ENCODE measurements at regions not wholly inside any gene's neighbourhood (a gene's known extent, or its start where the extent isn't known, plus 50 kb on each side); places are given as distances from the start of the nearest gene placed in this dataset.

DNA sequence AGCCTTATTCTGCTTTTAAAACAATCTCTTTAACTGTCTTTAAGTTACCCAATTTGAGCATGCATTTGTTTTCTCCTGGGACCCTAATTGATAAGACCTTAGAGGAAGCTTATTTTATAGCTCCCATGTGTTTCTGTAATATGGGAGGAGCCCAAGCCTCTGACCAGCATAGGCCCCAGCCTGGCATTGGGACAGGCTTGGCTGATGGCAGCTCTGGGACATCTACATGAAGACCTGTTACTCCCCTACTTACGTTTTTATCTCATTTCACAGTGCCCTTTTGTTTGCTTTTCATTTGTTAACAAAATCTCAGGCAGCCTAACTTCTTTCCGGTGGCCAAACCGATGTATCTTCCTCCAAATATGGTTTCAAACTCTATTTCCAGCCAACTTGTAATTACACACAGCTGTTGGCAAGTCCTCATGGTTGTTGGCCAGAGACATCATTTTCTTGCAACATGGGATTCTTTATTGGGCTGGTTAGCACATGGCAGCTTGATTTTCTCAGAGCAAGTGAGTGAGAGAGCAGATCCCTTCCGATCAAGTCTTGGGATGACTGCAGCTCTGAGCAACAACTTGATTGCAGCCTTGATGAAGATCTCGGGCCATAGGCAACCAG is 1117.5 kb downstream of the AACS start:
- H3K4me1 ChIP-seq (ENCODE audit: control insufficient read depth in 2 of 2, insufficient read depth in 2 of 2, low read length in 2 of 2), result no peaks in the 10 kb centered on the region
- peaks cover 0 to 5% of the 10 kb centered on the region in 2 donors for H3K9me3 ChIP-seq (ENCODE audit: control insufficient read depth in 2 of 2, insufficient read depth in 1 of 2, low read length in 1 of 2)
- no peak overlapping the region for H3K27ac ChIP-seq (ENCODE audit: low read depth in 1 of 2, low read length in 1 of 2)
- 87% methylated on average over 5 of the region's 5 CpGs for WGBS
- H3K4me3 ChIP-seq (ENCODE audit: low read length in 2 of 2), result no peak overlapping the region
- H3K27me3 ChIP-seq (ENCODE audit: control insufficient read depth in 2 of 2, insufficient read depth in 1 of 2, low read length in 1 of 2), result no peaks in the 10 kb centered on the region
- H3K36me3 ChIP-seq (ENCODE audit: control insufficient read depth in 2 of 2, insufficient read depth in 2 of 2, low read length in 1 of 2), result no peaks in the 10 kb centered on the region
- no peak for DNase-seq (ENCODE audit: low read depth in 6 of 9, low spot score in 9 of 9)

DNA sequence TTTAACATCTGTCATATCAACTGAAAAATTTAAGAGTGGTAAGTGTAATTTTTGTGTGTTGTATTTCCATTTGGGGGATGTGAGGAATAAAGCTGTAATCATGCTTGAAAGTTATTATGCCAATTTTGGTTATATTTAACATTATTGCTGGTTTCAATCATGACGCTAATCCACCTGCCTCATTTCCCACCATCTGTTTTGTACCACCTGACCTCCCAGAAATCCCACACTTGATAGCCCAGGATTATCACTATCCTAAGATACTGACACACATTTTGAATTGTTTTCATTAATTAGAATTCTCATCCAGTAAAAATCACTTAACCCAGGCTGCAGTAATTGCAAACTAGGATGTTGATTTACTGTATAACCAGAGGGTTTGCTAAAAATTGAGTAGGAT is 1119.8 kb downstream of the AACS start:
- no peak for DNase-seq (ENCODE audit: low read depth in 6 of 9, low spot score in 9 of 9)

DNA sequence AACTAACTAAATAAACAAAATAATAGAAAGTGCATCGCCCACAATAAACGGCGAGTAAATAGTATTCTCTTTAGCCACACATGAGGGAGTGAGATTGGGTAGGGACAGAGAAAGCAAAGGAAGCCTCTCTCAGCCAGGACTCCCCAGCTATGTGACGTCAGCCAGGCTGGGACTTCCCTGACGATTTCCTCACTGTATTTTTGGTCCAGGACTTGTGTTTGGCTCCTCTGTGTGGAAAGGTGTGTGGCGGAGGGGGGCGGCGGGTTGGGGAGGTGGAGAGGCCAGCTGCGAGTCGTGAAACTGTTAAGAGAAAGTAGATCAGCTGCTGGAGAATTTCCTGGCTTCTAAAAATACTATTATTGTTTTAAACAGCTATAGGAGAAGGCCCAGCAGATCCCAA is 1124.6 kb downstream of the AACS start:
- H3K36me3 ChIP-seq (ENCODE audit: control insufficient read depth in 2 of 2, insufficient read depth in 2 of 2, low read length in 1 of 2), result no peaks in the 10 kb centered on the region
- H3K4me3 ChIP-seq (ENCODE audit: low read length in 2 of 2), result no peak overlapping the region
- H3K27me3 ChIP-seq (ENCODE audit: control insufficient read depth in 2 of 2, insufficient read depth in 1 of 2, low read length in 1 of 2), result peaks cover 4 to 20% of the 10 kb centered on the region in 2 donors
- DNase-seq (ENCODE audit: low read depth in 6 of 9, low spot score in 9 of 9), result no peak
- H3K4me1 ChIP-seq (ENCODE audit: control insufficient read depth in 2 of 2, insufficient read depth in 2 of 2, low read length in 2 of 2), result no peaks in the 10 kb centered on the region
- H3K9me3 ChIP-seq (ENCODE audit: control insufficient read depth in 2 of 2, insufficient read depth in 1 of 2, low read length in 1 of 2), result peaks cover 0 to 2% of the 10 kb centered on the region in 2 donors
- WGBS, result 57% methylated on average over 10 of the region's 10 CpGs
- no peak overlapping the region for H3K27ac ChIP-seq (ENCODE audit: low read depth in 1 of 2, low read length in 1 of 2)

More for the DNA sequence above, 1119.8 kb downstream of the AACS start:
- H3K4me3 ChIP-seq (ENCODE audit: low read length in 2 of 2), result no peak overlapping the region
- H3K27me3 ChIP-seq (ENCODE audit: control insufficient read depth in 2 of 2, insufficient read depth in 1 of 2, low read length in 1 of 2), result no peaks in the 10 kb centered on the region
- no peak overlapping the region for H3K27ac ChIP-seq (ENCODE audit: low read depth in 1 of 2, low read length in 1 of 2)
- peaks cover 0 to 5% of the 10 kb centered on the region in 2 donors for H3K9me3 ChIP-seq (ENCODE audit: control insufficient read depth in 2 of 2, insufficient read depth in 1 of 2, low read length in 1 of 2)
- no peaks in the 10 kb centered on the region for H3K36me3 ChIP-seq (ENCODE audit: control insufficient read depth in 2 of 2, insufficient read depth in 2 of 2, low read length in 1 of 2)
- 98% methylated on average over 1 of the region's 1 CpG for WGBS
- no peaks in the 10 kb centered on the region for H3K4me1 ChIP-seq (ENCODE audit: control insufficient read depth in 2 of 2, insufficient read depth in 2 of 2, low read length in 2 of 2)

DNA sequence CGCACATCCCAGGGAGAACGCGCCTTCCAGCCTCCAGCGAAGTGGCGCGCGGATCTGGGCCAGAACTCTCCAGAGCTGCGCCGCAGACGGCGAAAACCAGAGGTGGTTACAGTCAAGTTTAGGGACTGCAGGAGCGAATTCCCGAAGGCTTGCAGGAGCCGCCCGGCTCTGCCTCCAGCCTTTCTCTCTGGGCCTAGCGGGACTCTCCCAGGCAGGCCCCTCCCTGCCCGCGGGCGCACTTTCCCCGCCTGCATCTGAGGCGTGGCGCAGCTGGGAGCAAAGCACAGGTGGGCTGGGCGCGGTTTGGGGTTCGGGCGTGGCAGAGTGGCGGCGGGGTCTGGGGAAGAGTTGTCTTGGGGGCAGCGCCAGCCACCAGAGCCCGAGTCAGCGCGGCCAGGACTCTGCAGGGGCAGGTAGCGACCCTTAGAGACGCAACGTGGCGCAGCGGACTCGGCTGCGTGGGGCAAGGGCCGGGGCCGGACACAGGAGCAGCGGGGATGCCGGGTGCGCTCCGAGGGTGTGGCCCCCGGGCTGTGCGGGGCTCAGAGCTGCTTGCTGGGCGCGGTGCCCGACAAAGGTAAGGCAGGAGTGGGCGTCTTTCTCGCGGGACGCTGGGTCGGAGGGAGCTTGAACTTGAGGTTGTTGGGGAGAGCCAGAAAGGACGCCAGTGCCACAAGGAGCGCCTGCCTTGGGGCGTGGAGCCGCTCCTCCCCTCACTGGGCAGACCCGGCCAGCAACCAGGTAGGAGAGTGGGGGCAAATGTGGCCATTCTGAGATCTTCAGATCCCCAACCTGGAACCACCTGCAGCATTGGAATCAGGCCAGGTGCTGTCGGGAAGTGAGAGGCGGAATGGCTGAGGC is 1126.0 kb downstream of the AACS start:
- Histone ChIP-seq H3K9me3 (ENCODE audit: control insufficient read depth in 2 of 2, insufficient read depth in 1 of 2, low read length in 1 of 2) (peaks cover 0 to 2% of the 10 kb centered on the region in 2 donors), H3K27me3 (ENCODE audit: control insufficient read depth in 2 of 2, insufficient read depth in 1 of 2, low read length in 1 of 2) (peaks cover 4 to 20% of the 10 kb centered on the region in 2 donors), H3K27ac (ENCODE audit: low read depth in 1 of 2, low read length in 1 of 2) (no peak overlapping the region), H3K4me3 (ENCODE audit: low read length in 2 of 2) (no peak overlapping the region), H3K4me1 (ENCODE audit: control insufficient read depth in 2 of 2, insufficient read depth in 2 of 2, low read length in 2 of 2) (no peaks in the 10 kb centered on the region), H3K36me3 (ENCODE audit: control insufficient read depth in 2 of 2, insufficient read depth in 2 of 2, low read length in 1 of 2) (no peaks in the 10 kb centered on the region)
- no peak for DNase-seq (ENCODE audit: low read depth in 6 of 9, low spot score in 9 of 9)
- 13% methylated on average over 62 of the region's 62 CpGs for WGBS

DNA sequence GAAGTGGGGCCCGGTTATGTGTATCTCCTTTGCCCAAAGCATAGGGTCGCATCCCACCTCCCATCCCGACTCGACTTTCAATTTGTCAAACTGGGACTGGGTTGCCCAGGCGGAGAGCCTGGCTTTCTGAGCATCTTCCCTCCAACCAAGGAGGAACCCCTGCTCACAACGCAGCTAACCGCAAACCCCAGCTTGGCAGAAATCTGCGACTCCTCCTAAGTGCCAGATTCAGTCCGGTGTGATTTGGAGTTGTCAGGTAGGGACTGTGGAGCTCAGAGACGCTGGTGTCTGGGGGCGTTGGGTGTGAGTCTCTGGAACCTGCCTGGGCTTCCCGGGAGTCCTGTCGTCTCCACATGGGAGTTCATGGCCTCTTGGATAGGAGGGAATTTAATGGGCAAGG is 1126.7 kb downstream of the AACS start:
- peaks cover 0 to 2% of the 10 kb centered on the region in 2 donors for H3K9me3 ChIP-seq (ENCODE audit: control insufficient read depth in 2 of 2, insufficient read depth in 1 of 2, low read length in 1 of 2)
- H3K27ac ChIP-seq (ENCODE audit: low read depth in 1 of 2, low read length in 1 of 2), result no peak overlapping the region
- H3K36me3 ChIP-seq (ENCODE audit: control insufficient read depth in 2 of 2, insufficient read depth in 2 of 2, low read length in 1 of 2), result no peaks in the 10 kb centered on the region
- WGBS, result 81% methylated on average over 13 of the region's 13 CpGs
- H3K4me1 ChIP-seq (ENCODE audit: control insufficient read depth in 2 of 2, insufficient read depth in 2 of 2, low read length in 2 of 2), result no peaks in the 10 kb centered on the region
- no peak for DNase-seq (ENCODE audit: low read depth in 6 of 9, low spot score in 9 of 9)
- H3K27me3 ChIP-seq (ENCODE audit: control insufficient read depth in 2 of 2, insufficient read depth in 1 of 2, low read length in 1 of 2), result peaks cover 4 to 20% of the 10 kb centered on the region in 2 donors
- no peak overlapping the region for H3K4me3 ChIP-seq (ENCODE audit: low read length in 2 of 2)

DNA sequence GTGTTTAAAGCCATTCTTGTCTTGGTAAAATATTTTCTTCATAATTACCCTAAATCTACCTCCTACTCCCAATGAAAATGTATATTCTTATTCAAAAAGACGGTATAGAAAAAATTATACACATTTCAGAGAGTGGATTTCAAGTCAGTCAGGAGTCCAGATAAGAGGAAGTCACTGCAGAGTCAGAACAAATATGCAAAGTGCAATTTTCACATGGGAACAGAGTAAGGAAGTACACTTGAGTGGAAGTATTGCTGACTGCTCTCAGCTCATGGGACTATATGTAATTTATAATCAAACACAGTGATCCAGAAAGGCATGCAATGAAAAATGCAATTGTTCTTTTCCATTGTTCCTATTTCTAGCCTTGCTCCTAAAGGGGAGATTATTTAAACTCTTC is 1128.0 kb downstream of the AACS start:
- Histone ChIP-seq H3K36me3 (ENCODE audit: control insufficient read depth in 2 of 2, insufficient read depth in 2 of 2, low read length in 1 of 2) (no peaks in the 10 kb centered on the region), H3K9me3 (ENCODE audit: control insufficient read depth in 2 of 2, insufficient read depth in 1 of 2, low read length in 1 of 2) (peaks cover 0 to 2% of the 10 kb centered on the region in 2 donors), H3K4me3 (ENCODE audit: low read length in 2 of 2) (no peak overlapping the region), H3K4me1 (ENCODE audit: control insufficient read depth in 2 of 2, insufficient read depth in 2 of 2, low read length in 2 of 2) (no peaks in the 10 kb centered on the region), H3K27me3 (ENCODE audit: control insufficient read depth in 2 of 2, insufficient read depth in 1 of 2, low read length in 1 of 2) (peaks cover 4 to 20% of the 10 kb centered on the region in 2 donors), H3K27ac (ENCODE audit: low read depth in 1 of 2, low read length in 1 of 2) (no peak overlapping the region)
- 86% methylated on average over 1 of the region's 1 CpG for WGBS
- no peak for DNase-seq (ENCODE audit: low read depth in 6 of 9, low spot score in 9 of 9)

DNA sequence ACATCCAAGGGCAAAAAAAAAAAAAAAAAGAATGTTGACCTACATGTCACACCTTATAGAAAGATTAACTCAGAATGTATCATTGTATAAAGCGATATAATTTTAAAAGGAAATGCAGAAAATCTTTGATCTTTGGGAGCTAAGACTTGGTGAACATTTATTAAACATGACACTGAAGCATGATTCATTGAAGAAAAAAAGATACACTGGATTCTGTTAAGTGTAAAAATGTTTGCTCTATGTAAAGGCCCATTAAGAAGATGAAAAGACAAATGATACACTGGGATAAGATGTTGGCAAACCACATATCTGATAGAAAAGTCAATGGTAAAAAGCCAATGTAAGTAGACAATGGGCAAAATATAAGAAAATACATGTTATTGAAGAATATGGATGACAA is 1131.0 kb downstream of the AACS start:
- Histone ChIP-seq H3K9me3 (ENCODE audit: control insufficient read depth in 2 of 2, insufficient read depth in 1 of 2, low read length in 1 of 2) (no peaks in the 10 kb centered on the region), H3K27ac (ENCODE audit: low read depth in 1 of 2, low read length in 1 of 2) (no peak overlapping the region), H3K27me3 (ENCODE audit: control insufficient read depth in 2 of 2, insufficient read depth in 1 of 2, low read length in 1 of 2) (peaks cover 0 to 12% of the 10 kb centered on the region in 2 donors), H3K4me3 (ENCODE audit: low read length in 2 of 2) (no peak overlapping the region), H3K4me1 (ENCODE audit: control insufficient read depth in 2 of 2, insufficient read depth in 2 of 2, low read length in 2 of 2) (no peaks in the 10 kb centered on the region), H3K36me3 (ENCODE audit: control insufficient read depth in 2 of 2, insufficient read depth in 2 of 2, low read length in 1 of 2) (no peaks in the 10 kb centered on the region)
- 99% methylated on average over 1 of the region's 1 CpG for WGBS
- no peak for DNase-seq (ENCODE audit: low read depth in 6 of 9, low spot score in 9 of 9)

DNA sequence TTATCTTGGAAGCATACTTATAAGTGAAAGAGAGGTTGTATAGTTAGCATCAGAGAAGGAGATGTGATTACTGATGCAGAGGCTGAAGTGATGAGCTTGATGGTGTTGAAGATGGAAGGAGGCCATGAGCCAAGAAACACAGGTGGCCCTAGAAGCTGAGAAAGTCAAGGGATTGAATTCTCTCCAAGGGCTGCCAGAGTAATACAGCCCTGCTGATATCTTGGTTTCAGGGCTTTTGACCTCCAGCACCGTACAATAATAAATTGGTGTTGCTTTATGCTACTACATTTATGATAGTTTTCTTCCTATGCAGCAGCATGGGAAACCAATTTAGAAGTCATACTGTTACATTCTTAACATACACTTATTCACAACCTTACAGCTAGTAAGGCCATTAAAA is 1133.3 kb downstream of the AACS start:
- Histone ChIP-seq H3K4me3 (ENCODE audit: low read length in 2 of 2) (no peak overlapping the region), H3K9me3 (ENCODE audit: control insufficient read depth in 2 of 2, insufficient read depth in 1 of 2, low read length in 1 of 2) (no peaks in the 10 kb centered on the region), H3K27ac (ENCODE audit: low read depth in 1 of 2, low read length in 1 of 2) (no peak overlapping the region), H3K4me1 (ENCODE audit: control insufficient read depth in 2 of 2, insufficient read depth in 2 of 2, low read length in 2 of 2) (no peaks in the 10 kb centered on the region), H3K27me3 (ENCODE audit: control insufficient read depth in 2 of 2, insufficient read depth in 1 of 2, low read length in 1 of 2) (no peaks in the 10 kb centered on the region), H3K36me3 (ENCODE audit: control insufficient read depth in 2 of 2, insufficient read depth in 2 of 2, low read length in 1 of 2) (no peaks in the 10 kb centered on the region)
- WGBS, result 92% methylated on average over 1 of the region's 1 CpG
- no peak for DNase-seq (ENCODE audit: low read depth in 6 of 9, low spot score in 9 of 9)

DNA sequence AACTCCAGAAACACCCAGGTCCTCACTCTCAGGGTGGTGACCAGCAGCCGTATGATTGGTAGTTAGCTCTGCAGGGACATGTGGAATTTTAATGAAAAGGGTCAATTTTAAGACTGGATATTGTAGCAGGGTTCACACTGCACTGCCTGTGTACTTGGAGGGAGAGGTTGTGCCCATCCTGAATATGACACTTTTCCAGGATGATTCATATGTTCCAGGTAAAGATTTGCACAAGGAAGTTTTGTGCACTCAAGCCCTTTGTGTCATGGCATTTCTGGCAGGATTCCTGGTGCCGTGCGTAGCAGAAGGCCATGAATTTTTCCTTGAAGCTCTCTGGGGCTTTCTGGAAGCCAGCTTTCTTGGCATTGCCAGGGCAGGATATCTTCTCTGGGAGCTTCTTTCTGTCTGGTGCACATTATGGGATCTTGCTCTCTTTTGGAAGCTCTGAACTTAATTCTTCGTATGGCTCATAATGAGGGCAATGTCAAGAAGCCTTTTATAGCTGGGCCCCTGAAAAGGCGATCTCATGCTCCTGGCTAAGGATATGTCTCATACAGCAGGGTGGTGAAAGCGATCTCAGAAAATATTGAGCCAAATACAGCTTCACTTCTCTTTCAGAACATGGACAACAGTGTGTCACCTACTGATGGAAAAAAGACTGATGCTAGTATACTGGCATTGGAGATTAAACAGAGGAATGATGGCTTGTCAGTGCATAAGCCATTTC is 1133.9 kb downstream of the AACS start:
- Histone ChIP-seq H3K4me1 (ENCODE audit: control insufficient read depth in 2 of 2, insufficient read depth in 2 of 2, low read length in 2 of 2) (no peaks in the 10 kb centered on the region), H3K27ac (ENCODE audit: low read depth in 1 of 2, low read length in 1 of 2) (no peak overlapping the region)
- DNase-seq (ENCODE audit: low read depth in 6 of 9, low spot score in 9 of 9), result no peak

More for the DNA sequence above, 1133.9 kb downstream of the AACS start:
- 88% methylated on average over 6 of the region's 6 CpGs for WGBS
- no peaks in the 10 kb centered on the region for H3K9me3 ChIP-seq (ENCODE audit: control insufficient read depth in 2 of 2, insufficient read depth in 1 of 2, low read length in 1 of 2)
- no peak overlapping the region for H3K4me3 ChIP-seq (ENCODE audit: low read length in 2 of 2)
- H3K36me3 ChIP-seq (ENCODE audit: control insufficient read depth in 2 of 2, insufficient read depth in 2 of 2, low read length in 1 of 2), result no peaks in the 10 kb centered on the region
- H3K27me3 ChIP-seq (ENCODE audit: control insufficient read depth in 2 of 2, insufficient read depth in 1 of 2, low read length in 1 of 2), result no peaks in the 10 kb centered on the region
